ENCODE measurements at regions not wholly inside any gene's neighbourhood (a gene's known extent, or its start where the extent isn't known, plus 50 kb on each side); places are given as distances from the start of the nearest gene placed in this dataset.

GRCh38 chr6:47134476-47135189, 92.5 kb upstream of the ADGRF1 start (continued):
- TF ChIP-seq RCOR1 (IDR thresholded peaks at IDR 0.05; ENCODE audit: borderline replicate concordance in 1 of 2, low read depth in 2 of 2, low read length in 2 of 2): peak in 1 of 2 experiments; percentile 92; a peak in 2 of 4 replicates
- no peak for TF ChIP-seq MTF1 (CRISPR knock-in tag; IDR thresholded peaks at IDR 0.05; ENCODE audit: borderline replicate concordance)
- peak; percentile 67 for TF ChIP-seq JUNB (CRISPR knock-in tag; conservative IDR thresholded peaks at IDR 0.05)
- no peak; the same call in 1 of the 2 replicates for TF ChIP-seq MAFG (tag; conservative IDR thresholded peaks at IDR 0.05)
- no peak for TF ChIP-seq PREB (CRISPR knock-in tag; IDR thresholded peaks at IDR 0.05)
- no peak for TF ChIP-seq ZNF134 (CRISPR knock-in tag; conservative IDR thresholded peaks at IDR 0.05)
- no peak for TF ChIP-seq CGGBP1 (CRISPR knock-in tag; IDR thresholded peaks at IDR 0.05)
- TF ChIP-seq HMG20B (CRISPR knock-in tag; IDR thresholded peaks at IDR 0.05): no peak
- no peak for TF ChIP-seq ZNF695 (CRISPR knock-in tag; IDR thresholded peaks at IDR 0.05)
- peak; percentile 67 for TF ChIP-seq HMGN3 (IDR thresholded peaks at IDR 0.05; ENCODE audit: borderline replicate concordance, extremely low read depth, insufficient read length, low read depth, low read length)
- no peak for TF ChIP-seq NR0B1 (IDR thresholded peaks at IDR 0.05; ENCODE audit: partially characterized antibody)
- TF ChIP-seq OTX1 (CRISPR knock-in tag; IDR thresholded peaks at IDR 0.05): no peak; the same call in 1 of the 2 replicates
- TF ChIP-seq EP400 (IDR thresholded peaks at IDR 0.05): peak; percentile 40; the same call in 1 of the 2 replicates
- no peak for TF ChIP-seq CLOCK (CRISPR knock-in tag; IDR thresholded peaks at IDR 0.05; ENCODE audit: borderline replicate concordance)
- TF ChIP-seq TBP (optimal IDR thresholded peaks at IDR 0.05; ENCODE audit: low read depth, low read length): peak; percentile 11
- no peak for TF ChIP-seq KDM2B (CRISPR knock-in tag; IDR thresholded peaks at IDR 0.05)
- TF ChIP-seq, protein P1, sequence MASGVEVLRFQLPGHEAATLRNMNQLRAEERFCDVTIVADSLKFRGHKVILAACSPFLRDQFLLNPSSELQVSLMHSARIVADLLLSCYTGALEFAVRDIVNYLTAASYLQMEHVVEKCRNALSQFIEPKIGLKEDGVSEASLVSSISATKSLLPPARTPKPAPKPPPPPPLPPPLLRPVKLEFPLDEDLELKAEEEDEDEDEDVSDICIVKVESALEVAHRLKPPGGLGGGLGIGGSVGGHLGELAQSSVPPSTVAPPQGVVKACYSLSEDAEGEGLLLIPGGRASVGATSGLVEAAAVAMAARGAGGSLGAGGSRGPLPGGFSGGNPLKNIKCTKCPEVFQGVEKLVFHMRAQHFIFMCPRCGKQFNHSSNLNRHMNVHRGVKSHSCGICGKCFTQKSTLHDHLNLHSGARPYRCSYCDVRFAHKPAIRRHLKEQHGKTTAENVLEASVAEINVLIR (CRISPR knock-in tag; IDR thresholded peaks at IDR 0.05): no peak
- no peak for TF ChIP-seq SFPQ (IDR thresholded peaks at IDR 0.05; ENCODE audit: low read depth, low read length)
- no peak for TF ChIP-seq ZNF253 (CRISPR knock-in tag; conservative IDR thresholded peaks at IDR 0.05)
